GM21367 (cell line): ENCODE measurements at regions not wholly inside any gene's neighbourhood (a gene's known extent, or its start where the extent isn't known, plus 50 kb on each side); places are given as distances from the start of the nearest gene placed in this dataset.
"Not testable (repeated sequence)": the region's sequence is repeated elsewhere in the genome, so short reads cannot be mapped to it uniquely, and the experiment has no call there.

ENCODE experiments used
- ATAC-seq: cut with Tn5 transposase; IDR thresholded peaks from one replicate; pipeline ENCODE4 v1.9.1; 2021; ENCODE audit not compliant: unreplicated experiment

DNA sequence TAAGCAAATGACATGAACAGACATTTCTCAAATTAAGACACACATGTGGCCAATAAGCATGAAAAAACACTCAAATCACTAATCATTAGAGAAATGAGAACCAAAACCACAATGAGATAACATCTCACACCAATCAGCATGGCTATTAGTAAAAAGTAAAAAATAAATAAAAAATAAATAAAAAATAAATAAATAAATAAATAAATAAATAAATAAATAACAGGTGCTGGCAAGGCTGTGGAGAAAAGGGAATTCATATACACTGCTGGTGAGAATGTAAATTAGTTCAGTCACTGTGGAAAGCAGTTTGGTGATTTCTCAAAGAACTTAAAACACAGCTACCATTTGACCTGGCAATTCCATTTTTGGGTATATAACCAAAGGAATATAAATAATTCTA lies 167.1 kb upstream of the CNKSR2 start:
- ATAC-seq = no peak

- not testable (repeated sequence) for ATAC-seq
These were observed 155.0 kb upstream of the CNKSR2 start for GRCh38 chrX:21219208-21219607.

DNA sequence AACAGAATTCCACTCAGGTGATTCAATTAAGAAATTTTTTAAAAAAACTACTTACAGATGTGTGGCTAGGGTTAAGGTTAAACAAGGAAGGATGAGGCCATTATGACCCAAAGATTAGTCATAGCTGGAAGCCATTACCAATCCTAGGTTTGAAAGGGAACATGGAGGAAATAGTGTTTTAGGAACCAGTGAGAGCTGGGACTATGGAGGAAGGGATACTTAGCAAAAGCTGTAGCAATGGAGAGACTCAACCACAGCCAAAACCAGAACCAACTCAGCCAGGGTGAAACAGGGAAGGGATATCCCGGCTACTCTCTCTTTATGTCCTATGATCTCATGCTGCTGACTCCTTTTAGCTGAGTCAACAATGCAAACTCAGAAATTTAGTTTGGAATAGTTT lies 148.6 kb upstream of the CNKSR2 start:
- ATAC-seq = no peak

DNA sequence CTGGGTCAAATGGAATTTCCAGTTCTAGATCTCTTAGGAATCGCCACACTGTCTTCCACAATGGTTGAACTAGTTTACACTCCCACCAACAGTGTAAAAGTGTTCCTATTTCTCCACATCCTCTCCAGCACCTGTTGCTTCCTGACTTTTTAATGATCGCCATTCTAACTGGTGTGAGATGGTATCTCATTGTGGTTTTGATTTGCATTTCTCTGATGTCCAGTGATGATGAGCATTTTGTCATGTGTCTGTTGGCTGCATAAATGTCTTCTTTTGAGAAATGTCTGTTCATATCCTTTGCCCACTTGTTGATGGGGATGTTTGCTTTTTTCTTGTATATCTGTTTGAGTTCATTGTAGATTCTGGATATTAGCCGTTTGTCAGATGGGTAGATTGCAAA lies 145.2 kb upstream of the CNKSR2 start:
- not testable (repeated sequence) for ATAC-seq

DNA sequence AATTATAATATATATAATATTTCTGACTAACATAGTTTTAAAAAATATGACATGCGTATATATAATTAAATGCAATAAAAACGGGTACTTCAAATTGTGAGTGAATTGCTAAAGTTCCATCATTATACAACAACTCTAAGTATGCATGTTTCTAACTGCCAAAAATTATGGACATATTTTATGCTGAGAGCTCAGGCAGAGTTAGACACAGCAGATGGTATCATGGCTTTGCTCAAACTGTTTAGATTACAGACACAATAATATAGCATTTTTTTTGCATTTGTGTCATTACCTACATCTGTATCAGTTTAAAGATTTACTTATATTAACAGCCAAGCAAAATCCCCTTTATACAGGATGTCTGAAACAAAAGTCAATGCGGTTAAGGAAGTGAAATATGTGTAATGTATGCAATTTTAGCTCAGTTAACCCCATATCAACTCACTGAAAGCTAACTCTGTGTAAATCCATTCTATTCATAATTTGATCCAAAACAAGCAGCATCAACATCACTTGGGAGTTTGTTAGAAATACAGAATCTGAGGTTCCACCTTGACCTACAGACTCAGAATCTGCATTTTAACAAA lies 119.1 kb upstream of the CNKSR2 start:
- ATAC-seq = peak; percentile 51

DNA sequence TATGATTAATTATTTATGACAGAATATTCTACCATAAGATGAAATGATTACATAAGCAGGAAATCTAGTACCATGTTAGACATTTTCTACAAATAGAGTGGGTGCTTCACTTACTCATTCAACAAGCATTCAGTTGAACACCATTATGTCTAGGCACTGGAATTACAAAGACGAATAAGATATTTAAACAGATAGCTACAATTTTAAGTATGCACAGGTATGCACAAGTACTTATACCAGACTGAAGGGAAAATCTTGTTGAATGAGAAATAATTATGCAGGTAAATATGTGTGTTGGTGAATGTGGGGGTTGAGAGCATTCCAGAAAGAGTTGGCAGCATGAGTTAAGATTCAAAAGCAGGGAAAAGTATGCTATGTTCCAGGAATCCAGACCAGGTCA lies 107.3 kb upstream of the CNKSR2 start:
- no peak for ATAC-seq

DNA sequence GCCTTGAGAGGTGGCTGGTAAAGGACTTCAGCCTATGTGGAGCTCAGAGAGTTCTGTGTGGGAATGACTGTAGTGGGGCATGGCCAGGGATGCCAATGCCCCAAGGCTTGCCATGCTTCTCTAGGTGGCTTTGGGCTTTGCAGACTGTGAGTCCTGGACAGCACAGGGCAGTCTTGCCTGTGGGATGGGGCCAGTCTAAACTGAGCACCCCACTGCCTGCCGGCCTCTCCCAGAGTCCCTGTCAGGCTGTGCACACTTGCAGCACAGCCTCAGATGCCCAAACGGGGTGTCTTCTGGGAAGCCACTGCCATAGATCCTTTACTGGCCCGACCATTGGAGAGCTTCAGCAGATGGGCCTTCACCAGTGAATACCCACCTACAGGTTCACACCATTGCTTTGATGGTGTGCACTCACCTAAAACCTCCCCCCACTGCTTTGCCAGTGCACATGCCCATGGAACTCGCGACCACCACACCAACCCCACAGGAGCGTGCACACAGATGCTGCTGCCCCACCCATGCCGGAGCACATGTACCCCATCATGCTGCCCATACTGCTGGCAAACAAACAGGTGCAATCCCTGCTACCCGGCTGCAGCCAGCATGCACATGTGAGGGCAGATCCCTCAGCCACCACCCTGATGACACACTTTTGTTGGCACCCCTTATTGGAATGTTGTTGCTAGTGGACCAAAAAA lies 97.3 kb upstream of the CNKSR2 start:
- no peak for ATAC-seq

DNA sequence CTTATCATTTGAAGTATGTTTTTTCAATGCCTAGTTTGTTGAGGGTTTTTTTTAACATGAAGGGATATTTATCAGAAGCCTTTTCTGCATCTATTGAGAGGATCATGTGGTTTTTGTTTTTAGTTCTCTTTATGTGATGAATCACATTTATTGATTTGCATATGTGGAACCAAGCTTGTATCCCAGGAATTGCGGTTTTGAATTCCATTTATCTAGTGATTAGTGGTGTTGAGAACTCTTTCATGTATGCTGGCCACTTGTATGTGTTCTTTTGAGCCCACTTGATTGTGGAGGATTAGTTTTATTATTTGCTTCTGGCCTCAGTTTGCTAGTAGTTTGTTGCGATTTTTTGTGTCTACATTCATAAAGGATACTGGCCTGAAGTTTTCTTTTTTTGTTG lies 85.0 kb upstream of the CNKSR2 start:
- no peak for ATAC-seq

DNA sequence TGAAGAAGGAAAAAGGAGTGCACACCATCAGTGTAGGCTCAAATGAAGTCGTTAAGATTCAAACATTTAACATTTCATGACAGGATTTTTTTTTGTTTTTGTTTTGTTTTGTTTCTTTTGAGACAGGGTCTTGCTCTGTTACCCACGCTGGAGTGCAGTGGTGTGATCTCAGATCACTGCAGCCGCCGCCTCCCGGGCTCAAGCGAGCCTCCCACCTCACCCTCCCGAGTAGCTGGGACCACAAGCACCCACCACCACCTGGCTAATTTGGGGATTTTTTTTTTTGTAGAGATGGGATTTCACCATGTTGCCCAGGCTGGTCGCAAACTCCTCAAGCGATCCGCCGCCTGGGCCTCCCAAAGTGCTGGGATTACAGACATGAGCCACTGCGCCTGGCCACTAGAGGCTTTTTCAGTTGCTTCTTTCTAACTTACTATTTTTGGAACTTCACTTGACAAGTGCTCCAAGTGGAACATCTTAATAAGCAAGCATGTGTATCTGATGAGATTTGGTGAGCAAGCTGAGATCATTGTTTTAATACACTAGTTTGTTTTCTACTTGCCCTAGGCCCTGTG lies 78.9 kb upstream of the CNKSR2 start:
- ATAC-seq = no peak

DNA sequence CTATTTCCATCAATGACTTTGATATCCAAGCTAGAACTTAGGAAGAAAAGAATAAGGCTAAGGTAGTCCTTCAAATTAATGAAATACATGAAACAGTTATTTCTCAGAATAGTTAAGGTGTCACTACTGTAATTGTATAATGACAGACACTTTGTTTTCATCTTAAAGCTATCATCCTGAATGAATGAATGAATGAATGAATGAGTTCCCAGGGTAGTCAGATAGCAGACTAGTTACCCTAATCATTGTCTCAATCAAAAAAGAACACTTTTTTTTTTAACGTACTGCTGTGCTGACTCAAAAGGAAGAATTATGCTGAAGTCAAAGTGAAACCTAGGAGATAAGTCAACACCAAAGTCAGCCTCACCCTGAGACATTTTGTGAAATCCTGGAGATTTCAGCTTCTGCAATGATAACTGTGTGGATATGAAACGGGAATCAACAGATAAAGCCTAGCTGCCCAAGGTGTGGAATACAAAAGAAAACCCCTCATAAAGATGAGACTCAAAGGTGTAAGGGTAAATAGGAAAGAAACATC lies 68.3 kb upstream of the CNKSR2 start:
- ATAC-seq = no peak

GRCh38 chrX:21319323-21319722 lies 54.9 kb upstream of the CNKSR2 start:
- ATAC-seq = no peak
